KOPT-K1 (cell line): ENCODE measurements at regions not wholly inside any gene's neighbourhood (a gene's known extent, or its start where the extent isn't known, plus 50 kb on each side); places are given as distances from the start of the nearest gene placed in this dataset.

ENCODE experiments used
- H3K27ac ChIP-seq: fragments of 200-600 bp; sonication (generic); 2 replicates; pipeline ENCODE4 v1.5.1; 2016; ENCODE audit warnings: antibody characterized with exemption, mild to moderate bottlenecking, low read depth, low read length; ENCODE audit not compliant: poor library complexity, severe bottlenecking
- H3K36me3 ChIP-seq: fragments of 200-600 bp; sonication (generic); 2 replicates; pipeline ENCODE4 v1.5.1; 2017; ENCODE audit warnings: antibody characterized with exemption, mild to moderate bottlenecking, low read length, moderate library complexity; ENCODE audit not compliant: insufficient read depth
- H3K9me3 ChIP-seq: fragments of 200-600 bp; sonication (generic); 2 replicates; pipeline ENCODE4 v1.5.1; 2017; ENCODE audit warnings: antibody characterized with exemption, low read length, mild to moderate bottlenecking; ENCODE audit not compliant: insufficient read depth, poor library complexity, severe bottlenecking

- Histone ChIP-seq H3K27ac (no peak overlapping the region), H3K36me3 (no peaks in the 10 kb centered on the region), H3K9me3 (no peaks in the 10 kb centered on the region)
Measured at GRCh38 chr9:80144406-80144805, 572.6 kb downstream of the TLE4 start.

- H3K27ac ChIP-seq: no peak overlapping the region
Measured at GRCh38 chr9:80143899-80144298, 572.1 kb downstream of the TLE4 start.

GRCh38 chr9:80134487-80134886 lies 562.7 kb downstream of the TLE4 start:
- Histone ChIP-seq H3K9me3 (no peaks in the 10 kb centered on the region), H3K36me3 (no peaks in the 10 kb centered on the region), H3K27ac (no peak overlapping the region)

More at GRCh38 chr9:80143899-80144298, 572.1 kb downstream of the TLE4 start:
- Histone ChIP-seq H3K9me3 (no peaks in the 10 kb centered on the region), H3K36me3 (no peaks in the 10 kb centered on the region)

GRCh38 chr9:80131627-80132026 lies 559.9 kb downstream of the TLE4 start:
- no peaks in the 10 kb centered on the region for H3K9me3 ChIP-seq
- no peak overlapping the region for H3K27ac ChIP-seq
- no peaks in the 10 kb centered on the region for H3K36me3 ChIP-seq

GRCh38 chr9:80127920-80128319 lies 556.2 kb downstream of the TLE4 start:
- no peaks in the 10 kb centered on the region for H3K9me3 ChIP-seq
- H3K27ac ChIP-seq: no peak overlapping the region
- H3K36me3 ChIP-seq: no peaks in the 10 kb centered on the region

GRCh38 chr9:80125731-80126264 lies 554.0 kb downstream of the TLE4 start:
- no peak overlapping the region for H3K27ac ChIP-seq
- no peaks in the 10 kb centered on the region for H3K9me3 ChIP-seq
- H3K36me3 ChIP-seq: no peaks in the 10 kb centered on the region

GRCh38 chr9:80117031-80117430 lies 545.3 kb downstream of the TLE4 start:
- H3K27ac ChIP-seq: no peak overlapping the region
- H3K36me3 ChIP-seq: no peaks in the 10 kb centered on the region
- H3K9me3 ChIP-seq: no peaks in the 10 kb centered on the region

- no peak overlapping the region for H3K27ac ChIP-seq
- H3K36me3 ChIP-seq: no peaks in the 10 kb centered on the region
- H3K9me3 ChIP-seq: no peaks in the 10 kb centered on the region
Measured at GRCh38 chr9:80114241-80114640, 542.5 kb downstream of the TLE4 start.

GRCh38 chr9:80107931-80108660 lies 536.3 kb downstream of the TLE4 start:
- Histone ChIP-seq H3K27ac (no peak overlapping the region), H3K36me3 (no peaks in the 10 kb centered on the region)

GRCh38 chr9:80097476-80097875 lies 525.7 kb downstream of the TLE4 start:
- H3K9me3 ChIP-seq: no peaks in the 10 kb centered on the region
- no peaks in the 10 kb centered on the region for H3K36me3 ChIP-seq
- no peak overlapping the region for H3K27ac ChIP-seq

More at GRCh38 chr9:80107931-80108660, 536.3 kb downstream of the TLE4 start:
- H3K9me3 ChIP-seq: no peaks in the 10 kb centered on the region

GRCh38 chr9:80094176-80094771 lies 522.5 kb downstream of the TLE4 start:
- Histone ChIP-seq H3K27ac (no peak overlapping the region), H3K9me3 (no peaks in the 10 kb centered on the region), H3K36me3 (no peaks in the 10 kb centered on the region)

- no peaks in the 10 kb centered on the region for H3K36me3 ChIP-seq
- H3K9me3 ChIP-seq: no peaks in the 10 kb centered on the region
- H3K27ac ChIP-seq: no peak overlapping the region
Measured at GRCh38 chr9:80093695-80094094, 521.9 kb downstream of the TLE4 start.

- H3K36me3 ChIP-seq: no peaks in the 10 kb centered on the region
- H3K9me3 ChIP-seq: no peaks in the 10 kb centered on the region
- H3K27ac ChIP-seq: no peak overlapping the region
Measured at GRCh38 chr9:80091526-80091925, 519.8 kb downstream of the TLE4 start.

GRCh38 chr9:80090317-80090716 lies 518.6 kb downstream of the TLE4 start:
- H3K36me3 ChIP-seq: no peaks in the 10 kb centered on the region
- no peak overlapping the region for H3K27ac ChIP-seq
- no peaks in the 10 kb centered on the region for H3K9me3 ChIP-seq

- no peaks in the 10 kb centered on the region for H3K36me3 ChIP-seq
- no peaks in the 10 kb centered on the region for H3K9me3 ChIP-seq
- H3K27ac ChIP-seq: no peak overlapping the region
Measured at GRCh38 chr9:80086822-80087345, 515.1 kb downstream of the TLE4 start.
